ENCODE measurements at regions not wholly inside any gene's neighbourhood (a gene's known extent, or its start where the extent isn't known, plus 50 kb on each side); places are given as distances from the start of the nearest gene placed in this dataset.
"Not testable (repeated sequence)": the region's sequence is repeated elsewhere in the genome, so short reads cannot be mapped to it uniquely, and the experiment has no call there.

DNA sequence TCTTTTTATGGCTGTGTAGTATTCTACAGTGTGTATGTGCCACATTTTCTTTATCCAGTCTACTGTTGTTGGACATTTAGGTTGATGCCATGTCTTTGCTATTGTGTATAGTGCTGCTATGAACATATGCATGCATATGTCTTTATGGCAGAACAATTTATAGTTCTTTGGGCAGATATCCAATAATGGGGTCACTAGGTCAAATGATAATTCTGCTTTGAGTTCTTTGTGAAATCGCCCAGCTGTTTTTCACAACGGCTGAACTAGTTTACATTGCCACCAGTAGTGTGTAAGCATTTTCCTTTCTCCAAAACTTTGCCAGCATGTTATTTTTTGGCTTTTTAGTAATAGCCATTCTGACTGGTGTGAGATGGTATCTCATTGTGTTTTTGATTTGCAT, 214.8 kb upstream of the TMEM229A start:
- Histone ChIP-seq H3K4me3 (replicated peaks; ENCODE audit: insufficient read depth, low read length) (no peak overlapping the region), H3K27ac (replicated peaks) (no peak overlapping the region), H3K27me3 (ENCODE audit: insufficient read depth, poor library complexity, severe bottlenecking) (no peaks in the 10 kb centered on the region)
- no peak for DNase-seq (ENCODE audit: low read depth in 1 of 2, low spot score in 1 of 2)
- TF ChIP-seq GABPA (IDR thresholded peaks at IDR 0.05; ENCODE audit: low read depth) (no peak), POLR2AphosphoS5 (IDR thresholded peaks at IDR 0.05; ENCODE audit: low read depth) (no peak), SPI1 (IDR thresholded peaks at IDR 0.05; ENCODE audit: borderline replicate concordance, low read depth) (no peak)

DNA sequence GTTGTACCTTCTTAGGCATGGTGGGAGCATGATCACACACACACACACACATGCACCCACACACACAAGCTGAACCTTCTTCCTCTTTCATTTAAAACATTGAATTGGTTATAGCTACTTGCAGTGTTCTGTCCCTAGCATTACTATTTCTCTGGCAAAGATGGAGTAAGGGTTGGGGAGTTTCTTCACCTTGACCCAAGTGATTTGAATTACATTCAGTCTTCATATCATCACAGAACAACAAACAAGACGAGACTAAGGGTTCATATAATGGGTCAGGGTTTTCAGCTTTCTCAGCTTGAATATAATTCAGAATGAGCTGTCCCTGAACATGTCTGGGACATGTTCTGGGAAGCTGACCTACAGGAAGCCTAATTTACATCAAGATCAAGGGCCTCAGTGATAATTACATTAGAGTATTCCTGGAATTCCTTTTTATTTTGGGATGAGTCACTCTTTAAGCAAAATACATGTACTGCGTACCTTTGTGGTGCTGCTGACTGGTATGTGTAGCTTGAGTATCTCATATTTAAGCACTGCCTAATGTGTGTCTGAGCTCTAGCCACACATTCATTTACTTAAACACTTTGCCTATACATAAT, 213.5 kb upstream of the TMEM229A start:
- Histone ChIP-seq H3K27me3 (ENCODE audit: insufficient read depth, poor library complexity, severe bottlenecking) (no peaks in the 10 kb centered on the region), H3K27ac (replicated peaks) (no peak overlapping the region), H3K4me3 (replicated peaks; ENCODE audit: insufficient read depth, low read length) (no peak overlapping the region)
- TF ChIP-seq, protein P1, sequence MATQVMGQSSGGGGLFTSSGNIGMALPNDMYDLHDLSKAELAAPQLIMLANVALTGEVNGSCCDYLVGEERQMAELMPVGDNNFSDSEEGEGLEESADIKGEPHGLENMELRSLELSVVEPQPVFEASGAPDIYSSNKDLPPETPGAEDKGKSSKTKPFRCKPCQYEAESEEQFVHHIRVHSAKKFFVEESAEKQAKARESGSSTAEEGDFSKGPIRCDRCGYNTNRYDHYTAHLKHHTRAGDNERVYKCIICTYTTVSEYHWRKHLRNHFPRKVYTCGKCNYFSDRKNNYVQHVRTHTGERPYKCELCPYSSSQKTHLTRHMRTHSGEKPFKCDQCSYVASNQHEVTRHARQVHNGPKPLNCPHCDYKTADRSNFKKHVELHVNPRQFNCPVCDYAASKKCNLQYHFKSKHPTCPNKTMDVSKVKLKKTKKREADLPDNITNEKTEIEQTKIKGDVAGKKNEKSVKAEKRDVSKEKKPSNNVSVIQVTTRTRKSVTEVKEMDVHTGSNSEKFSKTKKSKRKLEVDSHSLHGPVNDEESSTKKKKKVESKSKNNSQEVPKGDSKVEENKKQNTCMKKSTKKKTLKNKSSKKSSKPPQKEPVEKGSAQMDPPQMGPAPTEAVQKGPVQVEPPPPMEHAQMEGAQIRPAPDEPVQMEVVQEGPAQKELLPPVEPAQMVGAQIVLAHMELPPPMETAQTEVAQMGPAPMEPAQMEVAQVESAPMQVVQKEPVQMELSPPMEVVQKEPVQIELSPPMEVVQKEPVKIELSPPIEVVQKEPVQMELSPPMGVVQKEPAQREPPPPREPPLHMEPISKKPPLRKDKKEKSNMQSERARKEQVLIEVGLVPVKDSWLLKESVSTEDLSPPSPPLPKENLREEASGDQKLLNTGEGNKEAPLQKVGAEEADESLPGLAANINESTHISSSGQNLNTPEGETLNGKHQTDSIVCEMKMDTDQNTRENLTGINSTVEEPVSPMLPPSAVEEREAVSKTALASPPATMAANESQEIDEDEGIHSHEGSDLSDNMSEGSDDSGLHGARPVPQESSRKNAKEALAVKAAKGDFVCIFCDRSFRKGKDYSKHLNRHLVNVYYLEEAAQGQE (IDR thresholded peaks at IDR 0.05; ENCODE audit: insufficient replicate concordance, low read depth): no peak
- no peak for DNase-seq (ENCODE audit: low read depth in 1 of 2, low spot score in 1 of 2)

DNA sequence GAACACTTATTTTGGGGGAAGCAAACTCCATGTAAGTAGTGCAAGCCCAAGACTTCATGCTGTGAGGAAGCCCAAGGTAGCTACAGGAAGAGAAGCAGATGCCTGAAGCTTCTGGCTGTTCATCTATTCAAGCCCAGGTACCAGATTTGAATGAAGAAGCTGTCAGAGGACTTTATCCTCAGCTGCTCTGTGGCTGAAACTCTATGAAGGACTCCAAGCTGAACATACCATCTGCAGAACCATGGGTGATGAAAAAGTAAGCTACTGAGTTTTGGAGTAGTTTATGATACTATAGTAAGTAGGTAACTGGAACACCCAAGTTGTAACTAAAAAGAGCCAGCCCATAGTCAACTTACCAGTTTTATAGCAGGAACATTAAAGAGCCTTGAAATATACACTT, 211.6 kb upstream of the TMEM229A start:
- not testable (repeated sequence) for H3K27ac ChIP-seq (replicated peaks); H3K27me3 ChIP-seq (ENCODE audit: insufficient read depth, poor library complexity, severe bottlenecking); H3K4me3 ChIP-seq (replicated peaks; ENCODE audit: insufficient read depth, low read length); DNase-seq (ENCODE audit: low read depth in 1 of 2, low spot score in 1 of 2)

DNA sequence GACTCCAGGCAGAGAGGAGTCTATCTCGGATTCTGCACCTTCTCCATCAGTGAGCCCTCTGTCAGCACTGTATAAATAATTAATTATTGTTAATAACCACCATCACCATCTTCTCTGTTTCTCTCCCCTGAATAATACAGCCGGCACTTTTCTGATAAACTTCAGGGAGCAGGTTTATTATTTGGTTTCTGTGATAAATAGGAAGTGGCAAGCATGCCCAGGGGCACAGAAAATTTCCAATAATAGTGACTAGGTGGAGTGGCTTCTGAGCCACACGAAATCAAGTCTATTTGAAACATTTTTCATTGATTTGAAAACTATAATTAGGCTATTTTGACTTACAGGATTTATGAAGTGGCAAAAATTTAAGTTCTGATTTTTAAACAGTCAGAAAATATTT, 186.8 kb upstream of the TMEM229A start:
- no peak overlapping the region for H3K27ac ChIP-seq (replicated peaks)
- DNase-seq (ENCODE audit: low read depth in 1 of 2, low spot score in 1 of 2): no peak
- H3K27me3 ChIP-seq (ENCODE audit: insufficient read depth, poor library complexity, severe bottlenecking): no peaks in the 10 kb centered on the region
- TF ChIP-seq, protein P1 (IDR thresholded peaks at IDR 0.05; ENCODE audit: insufficient replicate concordance, low read depth): no peak
- H3K4me3 ChIP-seq (replicated peaks; ENCODE audit: insufficient read depth, low read length): no peak overlapping the region

DNA sequence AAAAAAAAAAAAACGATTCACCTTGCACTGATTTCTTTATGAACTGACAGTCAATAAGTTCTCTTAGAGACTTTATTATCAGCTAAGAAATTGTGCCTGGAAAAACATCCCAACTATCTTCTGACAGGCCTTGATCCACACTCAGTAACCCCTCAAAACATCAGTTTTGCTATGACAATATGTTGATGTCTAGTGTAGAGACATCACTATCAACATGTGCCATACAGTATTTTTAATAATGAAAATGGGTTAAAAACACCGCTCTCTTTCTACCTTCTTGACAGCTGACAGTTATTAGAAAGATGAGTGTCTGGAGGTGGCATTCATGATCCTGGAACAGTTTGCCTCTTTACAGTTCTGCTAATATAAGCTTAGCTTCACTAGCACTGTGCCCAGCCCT, 175.8 kb upstream of the TMEM229A start:
- no peak overlapping the region for H3K4me3 ChIP-seq (replicated peaks; ENCODE audit: insufficient read depth, low read length)
- H3K27me3 ChIP-seq (ENCODE audit: insufficient read depth, poor library complexity, severe bottlenecking): no peaks in the 10 kb centered on the region
- TF ChIP-seq, protein P1 (IDR thresholded peaks at IDR 0.05; ENCODE audit: insufficient replicate concordance, low read depth): no peak
- TF ChIP-seq SPI1 (IDR thresholded peaks at IDR 0.05; ENCODE audit: borderline replicate concordance, low read depth) (no peak), GABPA (IDR thresholded peaks at IDR 0.05; ENCODE audit: low read depth) (no peak)
- H3K27ac ChIP-seq (replicated peaks): no peak overlapping the region
- DNase-seq (ENCODE audit: low read depth in 1 of 2, low spot score in 1 of 2): no peak

DNA sequence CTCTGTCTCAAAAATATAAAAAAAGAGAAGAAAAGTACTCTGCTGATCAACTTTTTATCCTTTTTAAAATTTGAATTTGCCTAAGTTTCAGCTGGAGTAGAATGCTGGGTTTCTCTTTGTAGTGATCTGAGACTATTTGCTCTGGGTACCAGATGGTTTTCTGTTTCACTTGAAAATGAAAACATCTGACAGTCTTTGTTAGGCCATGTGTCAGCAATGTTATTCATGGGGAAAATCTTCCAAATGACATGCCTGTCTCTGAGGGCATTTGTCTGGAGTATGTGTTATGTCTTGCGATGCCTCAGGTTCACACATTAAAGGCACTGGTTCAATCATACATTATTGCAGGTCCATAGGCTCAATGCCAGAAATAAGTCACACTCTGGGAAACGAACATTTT, 175.3 kb upstream of the TMEM229A start:
- H3K27me3 ChIP-seq (ENCODE audit: insufficient read depth, poor library complexity, severe bottlenecking): no peaks in the 10 kb centered on the region
- H3K4me3 ChIP-seq (replicated peaks; ENCODE audit: insufficient read depth, low read length): no peak overlapping the region
- TF ChIP-seq, protein P2, sequence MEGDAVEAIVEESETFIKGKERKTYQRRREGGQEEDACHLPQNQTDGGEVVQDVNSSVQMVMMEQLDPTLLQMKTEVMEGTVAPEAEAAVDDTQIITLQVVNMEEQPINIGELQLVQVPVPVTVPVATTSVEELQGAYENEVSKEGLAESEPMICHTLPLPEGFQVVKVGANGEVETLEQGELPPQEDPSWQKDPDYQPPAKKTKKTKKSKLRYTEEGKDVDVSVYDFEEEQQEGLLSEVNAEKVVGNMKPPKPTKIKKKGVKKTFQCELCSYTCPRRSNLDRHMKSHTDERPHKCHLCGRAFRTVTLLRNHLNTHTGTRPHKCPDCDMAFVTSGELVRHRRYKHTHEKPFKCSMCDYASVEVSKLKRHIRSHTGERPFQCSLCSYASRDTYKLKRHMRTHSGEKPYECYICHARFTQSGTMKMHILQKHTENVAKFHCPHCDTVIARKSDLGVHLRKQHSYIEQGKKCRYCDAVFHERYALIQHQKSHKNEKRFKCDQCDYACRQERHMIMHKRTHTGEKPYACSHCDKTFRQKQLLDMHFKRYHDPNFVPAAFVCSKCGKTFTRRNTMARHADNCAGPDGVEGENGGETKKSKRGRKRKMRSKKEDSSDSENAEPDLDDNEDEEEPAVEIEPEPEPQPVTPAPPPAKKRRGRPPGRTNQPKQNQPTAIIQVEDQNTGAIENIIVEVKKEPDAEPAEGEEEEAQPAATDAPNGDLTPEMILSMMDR (IDR thresholded peaks at IDR 0.05; ENCODE audit: insufficient read depth, low read length): no peak
- TF ChIP-seq, protein P1 (IDR thresholded peaks at IDR 0.05; ENCODE audit: insufficient replicate concordance, low read depth): no peak
- no peak for TF ChIP-seq GABPA (IDR thresholded peaks at IDR 0.05; ENCODE audit: low read depth)
- no peak for TF ChIP-seq SPI1 (IDR thresholded peaks at IDR 0.05; ENCODE audit: borderline replicate concordance, low read depth)
- no peak for TF ChIP-seq POLR2AphosphoS5 (IDR thresholded peaks at IDR 0.05; ENCODE audit: low read depth)
- H3K27ac ChIP-seq (replicated peaks): no peak overlapping the region
- no peak for DNase-seq (ENCODE audit: low read depth in 1 of 2, low spot score in 1 of 2)

Measured in HL-60 (cell line).